Spleen (tissue), 11 donors: ENCODE measurements at regions not wholly inside any gene's neighbourhood (a gene's known extent, or its start where the extent isn't known, plus 50 kb on each side); places are given as distances from the start of the nearest gene placed in this dataset.

Source experiments
- DNase-seq: peaks from one replicate; pipeline ENCODE4 v3.0.0-alpha.2; 2020
- H3K27ac ChIP-seq, 8 donors: fragments of 200-600 bp; sonication (generic) in 7 of 8; 1 replicate in 4 of 8; 2 replicates in 4 of 8; pipeline versions ENCODE4 v1.5.0 to v1.8.0; 2016 to 2021; ENCODE audit warnings: inconsistent platforms in 4 of 8, mild to moderate bottlenecking in 4 of 8, moderate library complexity in 1 of 8
- H3K27me3 ChIP-seq, 7 donors: fragments of 200-600 bp; sonication (generic) in 6 of 7; replicated peaks in 1 of 7; 1 replicate in 4 of 7; 2 replicates in 3 of 7; pipeline versions ENCODE4 v1.5.0 to v1.8.0; 2016 to 2021; ENCODE audit warnings: inconsistent platforms in 3 of 7, mild to moderate bottlenecking in 1 of 7
- H3K36me3 ChIP-seq, 6 donors: fragments of 200-600 bp; sonication (generic) in 5 of 6; 1 replicate in 4 of 6; 2 replicates in 2 of 6; pipeline versions ENCODE4 v1.5.0 to v1.8.0; 2016 to 2021; ENCODE audit warnings: inconsistent platforms in 2 of 6
- H3K4me1 ChIP-seq, 6 donors: fragments of 200-600 bp; sonication (generic) in 5 of 6; 1 replicate in 3 of 6; 2 replicates in 3 of 6; pipeline versions ENCODE4 v1.5.0 to v1.8.0; 2016 to 2021; ENCODE audit warnings: inconsistent platforms in 3 of 6
- H3K4me3 ChIP-seq, 8 donors: fragments of 200-600 bp; sonication (generic) in 7 of 8; 1 replicate in 4 of 8; 2 replicates in 4 of 8; pipeline versions ENCODE4 v1.5.0 to v1.8.0; 2016 to 2021; ENCODE audit warnings: inconsistent platforms in 4 of 8, mild to moderate bottlenecking in 4 of 8, moderate library complexity in 2 of 8
- H3K9me3 ChIP-seq, 8 donors: fragments of 200-600 bp; sonication (generic) in 7 of 8; 1 replicate in 4 of 8; 2 replicates in 4 of 8; pipeline versions ENCODE4 v1.5.0 to v1.8.0; 2016 to 2021; ENCODE audit warnings: inconsistent platforms in 4 of 8
- CTCF ChIP-seq, 11 experiments: fragments of 200-600 bp in 7 of 11; fragments of 450-650 bp in 4 of 11; sonication (generic) in 4 of 11; IDR thresholded peaks in 8 of 11; conservative IDR thresholded peaks in 3 of 11; 1 replicate in 7 of 11; 2 replicates in 4 of 11; pipeline versions ENCODE4 v1.4.0 to v1.8.0; 2016 to 2021; ENCODE audit warnings: antibody characterized with exemption in 11 of 11, inconsistent platforms in 4 of 11, mild to moderate bottlenecking in 1 of 11
- POLR2A ChIP-seq, 3 donors: fragments of 450-650 bp; IDR thresholded peaks; one replicate each; pipeline ENCODE4 v1.5.1; 2017; ENCODE audit warnings: antibody characterized with exemption in 3 of 3, mild to moderate bottlenecking in 1 of 3
- POLR2AphosphoS5 ChIP-seq, 3 donors: sonication (generic); formaldehyde crosslinking; IDR thresholded peaks; one replicate each; pipeline ENCODE4 v1.5.1; 2017; ENCODE audit warnings: antibody characterized with exemption in 3 of 3
- WGBS, 5 donors: extraction: QIAGEN DNeasy Blood & Tissue Kit in 3 of 5; methylation state at CpG; one replicate each; pipeline versions ENCODE4 v1.1.5 to v1.1.7; 2013 to 2018; 5-methylcytosine and 5-hydroxymethylcytosine counted together
- intact Hi-C: fragments of 100-400 bp; cut with DNase I; formaldehyde crosslinking; loops from one replicate; pipeline ENCODE4 v1.15.0; 2023; ENCODE audit warnings: low total_unique reads
- donor health status: healthy with polysubstance abuse.
- donor health status: DM: no; HTN: no; CAD: no; lungs with moderate emphysema.
- donor health status: DM: no; HTN: no; CAD: no.
- donor health status: Bipolar disorder and iron deficiency.
- donor health status: healthy.
- donor health status: DM: no; HTN: no; CAD: no.
- donor health status: DM: yes; HTN: yes; CAD: no.

GRCh38 chr10:110426294-110427181 is 71.2 kb upstream of the DUSP5 start:
- H3K27ac ChIP-seq, result peak overlapping the region in 7 of 8 donors; percentile 24 to 70 (median 55)
- no peak for TF ChIP-seq POLR2AphosphoS5 (IDR thresholded peaks at IDR 0.05)
- TF ChIP-seq POLR2A (IDR thresholded peaks at IDR 0.05), result no peak
- TF ChIP-seq CTCF (IDR thresholded peaks at IDR 0.05 in 8 of 11, conservative IDR thresholded peaks at IDR 0.05 in 3 of 11), result no peak
- H3K4me1 ChIP-seq, result peaks cover 0 to 33% (median 13%) of the 10 kb centered on the region in 6 donors
- intact Hi-C loops, result no loop called here
- no peaks in the 10 kb centered on the region for H3K9me3 ChIP-seq
- H3K27me3 ChIP-seq, result no peaks in the 10 kb centered on the region
- H3K36me3 ChIP-seq, result no peaks in the 10 kb centered on the region
- no peak overlapping the region for H3K4me3 ChIP-seq
- DNase-seq, result no peak
- 57 to 77% (median 62%) methylated on average over 14 of the region's 14 CpGs for WGBS, 5 donors

GRCh38 chr10:110429301-110429700 is 68.4 kb upstream of the DUSP5 start:
- Histone ChIP-seq H3K4me3 (no peak overlapping the region), H3K9me3 (peaks cover 0 to 6% (median 0%) of the 10 kb centered on the region in 8 donors), H3K36me3 (no peaks in the 10 kb centered on the region), H3K4me1 (peaks cover 0 to 23% (median 3%) of the 10 kb centered on the region in 6 donors), H3K27ac (no peak overlapping the region), H3K27me3 (no peaks in the 10 kb centered on the region)
- intact Hi-C loops, result no loop called here
- WGBS, 5 donors, result 68 to 95% (median 72%) methylated on average over 2 of the region's 2 CpGs
- TF ChIP-seq CTCF (IDR thresholded peaks at IDR 0.05 in 8 of 11, conservative IDR thresholded peaks at IDR 0.05 in 3 of 11) (no peak), POLR2AphosphoS5 (IDR thresholded peaks at IDR 0.05) (no peak), POLR2A (IDR thresholded peaks at IDR 0.05) (no peak)
- DNase-seq, result peak; percentile 11

- Histone ChIP-seq H3K9me3 (peaks cover 0 to 6% (median 0%) of the 10 kb centered on the region in 8 donors), H3K27me3 (no peaks in the 10 kb centered on the region), H3K27ac (no peak overlapping the region), H3K36me3 (no peaks in the 10 kb centered on the region), H3K4me1 (peaks cover 0 to 21% (median 3%) of the 10 kb centered on the region in 6 donors), H3K4me3 (no peak overlapping the region)
- TF ChIP-seq CTCF (IDR thresholded peaks at IDR 0.05 in 8 of 11, conservative IDR thresholded peaks at IDR 0.05 in 3 of 11) (no peak), POLR2AphosphoS5 (IDR thresholded peaks at IDR 0.05) (no peak), POLR2A (IDR thresholded peaks at IDR 0.05) (no peak)
- DNase-seq, result peak; percentile 46
- 90 to 94% (median 91%) methylated on average over 11 to 13 of the region's 13 CpGs for WGBS, 5 donors
- intact Hi-C loops, result no loop called here
These were observed 67.1 kb upstream of the DUSP5 start for GRCh38 chr10:110430340-110431273.
